Cardiac fibroblast (primary cell): ENCODE measurements at regions not wholly inside any gene's neighbourhood (a gene's known extent, or its start where the extent isn't known, plus 50 kb on each side); places are given as distances from the start of the nearest gene placed in this dataset.

Source experiments
- DNase-seq, 2 donors: peaks; one replicate each; pipeline versions ENCODE4 v3.0.0 to v3.0.0-alpha.2; 2010; ENCODE audit warnings: low read depth in 2 of 2
- H3K4me3 ChIP-seq, 2 donors: replicated peaks in 1 of 2; 1 replicate in 1 of 2; 2 replicates in 1 of 2; pipeline ENCODE4 v1.5.1; 2011; ENCODE audit warnings: low read depth in 2 of 2, low read length in 2 of 2, mild to moderate bottlenecking in 2 of 2, moderate library complexity in 1 of 2
- TF ChIP-seq, protein P1 (sequence below): IDR thresholded peaks from one replicate; pipeline ENCODE4 v1.5.1; 2011; ENCODE audit warnings: low read depth, mild to moderate bottlenecking, low read length, inconsistent platforms

DNA sequence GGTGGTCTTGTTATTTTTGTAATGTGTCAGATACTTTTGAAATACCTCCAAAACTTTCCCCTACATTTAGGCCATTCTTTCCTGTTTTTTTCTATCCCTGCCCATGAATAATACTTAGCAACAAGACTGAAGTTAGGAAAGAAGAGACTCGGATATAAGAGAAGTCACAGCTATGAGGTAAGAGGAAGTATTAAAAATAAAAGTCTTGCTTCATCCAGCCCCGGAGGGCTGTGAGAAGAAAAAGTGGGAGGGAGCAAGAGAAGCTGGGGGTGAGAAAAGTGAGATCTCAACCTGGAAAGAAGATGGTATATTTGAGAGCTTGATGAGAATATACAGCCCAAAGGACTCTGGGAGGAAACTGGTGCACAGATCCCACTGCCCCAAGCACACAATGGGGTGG lies 213.5 kb upstream of the CDIN1 start:
- TF ChIP-seq, protein P1, sequence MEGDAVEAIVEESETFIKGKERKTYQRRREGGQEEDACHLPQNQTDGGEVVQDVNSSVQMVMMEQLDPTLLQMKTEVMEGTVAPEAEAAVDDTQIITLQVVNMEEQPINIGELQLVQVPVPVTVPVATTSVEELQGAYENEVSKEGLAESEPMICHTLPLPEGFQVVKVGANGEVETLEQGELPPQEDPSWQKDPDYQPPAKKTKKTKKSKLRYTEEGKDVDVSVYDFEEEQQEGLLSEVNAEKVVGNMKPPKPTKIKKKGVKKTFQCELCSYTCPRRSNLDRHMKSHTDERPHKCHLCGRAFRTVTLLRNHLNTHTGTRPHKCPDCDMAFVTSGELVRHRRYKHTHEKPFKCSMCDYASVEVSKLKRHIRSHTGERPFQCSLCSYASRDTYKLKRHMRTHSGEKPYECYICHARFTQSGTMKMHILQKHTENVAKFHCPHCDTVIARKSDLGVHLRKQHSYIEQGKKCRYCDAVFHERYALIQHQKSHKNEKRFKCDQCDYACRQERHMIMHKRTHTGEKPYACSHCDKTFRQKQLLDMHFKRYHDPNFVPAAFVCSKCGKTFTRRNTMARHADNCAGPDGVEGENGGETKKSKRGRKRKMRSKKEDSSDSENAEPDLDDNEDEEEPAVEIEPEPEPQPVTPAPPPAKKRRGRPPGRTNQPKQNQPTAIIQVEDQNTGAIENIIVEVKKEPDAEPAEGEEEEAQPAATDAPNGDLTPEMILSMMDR: no peak
- DNase-seq: peak; percentile 57 to 63
- no peak overlapping the region for H3K4me3 ChIP-seq

DNA sequence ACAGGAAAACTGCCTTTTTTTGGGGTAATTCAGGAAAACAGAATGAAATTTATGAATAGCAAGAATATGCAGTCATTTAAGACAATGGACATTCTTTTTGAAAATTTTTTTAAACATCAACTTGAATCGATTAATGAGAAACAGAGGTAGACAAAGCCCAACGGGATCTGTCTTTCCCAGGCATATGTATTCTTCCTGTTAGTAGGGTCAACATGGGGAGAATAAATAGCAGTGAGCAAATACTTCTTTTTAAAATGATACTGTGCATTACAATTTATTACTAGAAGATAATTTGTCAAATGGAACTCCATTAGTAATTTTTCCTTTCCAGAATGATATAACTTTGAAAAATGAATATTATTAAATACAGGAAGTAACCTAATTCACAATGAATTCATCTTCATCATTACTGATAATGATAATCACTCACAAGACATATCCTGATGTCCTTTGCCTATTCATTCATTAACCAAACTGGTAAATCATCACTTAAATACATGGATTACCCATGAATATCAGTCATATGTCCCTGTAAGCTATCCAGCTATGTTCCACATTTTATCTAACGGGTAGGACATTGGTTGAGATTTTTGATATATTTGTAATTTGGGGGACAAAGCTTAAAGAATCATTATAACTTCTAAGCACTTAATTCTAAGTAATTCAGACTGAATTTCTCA lies 209.2 kb upstream of the CDIN1 start:
- TF ChIP-seq, protein P1: no peak
- no peak overlapping the region for H3K4me3 ChIP-seq
- no peak for DNase-seq

DNA sequence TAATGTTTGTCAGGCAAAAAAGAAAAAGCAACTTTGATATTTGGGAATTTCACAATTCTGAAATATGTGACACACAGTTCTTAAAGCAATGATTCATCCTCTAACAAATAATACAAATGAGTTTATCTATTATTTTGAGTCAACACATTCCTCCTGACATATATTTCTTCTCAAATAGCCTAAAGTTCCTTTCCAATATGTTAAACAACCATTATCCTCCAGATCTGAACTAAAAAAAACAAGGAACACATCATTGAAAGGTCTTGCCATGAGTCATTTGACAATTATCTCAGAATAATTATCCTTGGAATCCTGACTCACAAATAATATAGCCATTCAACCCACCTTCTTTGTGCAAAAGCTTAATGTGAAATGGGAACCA lies 208.7 kb upstream of the CDIN1 start:
- DNase-seq: peak; percentile 59 to 72
- H3K4me3 ChIP-seq: no peak overlapping the region
- TF ChIP-seq, protein P1: no peak

DNA sequence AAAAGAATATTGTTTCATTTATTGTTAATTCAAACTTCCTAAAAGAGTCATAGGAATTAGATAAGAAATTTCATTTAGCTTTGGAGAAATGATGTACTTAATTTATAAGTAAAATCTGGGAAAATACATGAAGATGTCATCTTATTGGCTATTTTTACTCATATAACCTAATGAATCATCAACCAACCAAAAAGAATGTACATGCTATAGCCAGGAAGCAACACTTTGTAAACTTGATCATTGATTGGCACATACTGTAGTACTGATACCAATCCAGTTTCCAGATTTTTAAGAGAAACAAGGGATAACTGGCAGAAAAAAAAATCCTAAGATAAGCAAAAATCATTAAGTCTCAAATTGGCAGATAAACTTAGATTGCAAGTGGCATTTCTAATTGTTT lies 207.9 kb upstream of the CDIN1 start:
- no peak overlapping the region for H3K4me3 ChIP-seq
- peak in 1 of 2 donors; percentile 34 for DNase-seq
- TF ChIP-seq, protein P1: no peak

DNA sequence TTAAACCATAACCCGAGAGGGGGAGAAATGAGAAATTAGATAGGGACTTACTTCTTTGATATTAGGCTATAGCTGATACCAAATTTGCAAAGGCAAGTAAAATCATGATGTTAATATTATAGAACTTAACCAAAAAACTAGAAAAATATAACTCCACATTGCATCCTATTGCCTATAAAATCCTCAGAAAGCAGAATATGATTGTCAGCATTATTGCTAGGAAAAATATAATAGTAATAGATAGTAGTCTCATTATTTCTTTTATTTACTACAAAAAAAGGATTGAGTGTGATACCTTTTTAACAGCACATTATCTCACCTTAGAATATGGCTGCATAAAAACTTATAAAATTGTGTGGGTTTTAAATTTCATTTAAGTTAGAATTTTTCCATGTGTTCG lies 206.5 kb upstream of the CDIN1 start:
- no peak for DNase-seq
- H3K4me3 ChIP-seq: no peak overlapping the region
- TF ChIP-seq, protein P1: no peak

DNA sequence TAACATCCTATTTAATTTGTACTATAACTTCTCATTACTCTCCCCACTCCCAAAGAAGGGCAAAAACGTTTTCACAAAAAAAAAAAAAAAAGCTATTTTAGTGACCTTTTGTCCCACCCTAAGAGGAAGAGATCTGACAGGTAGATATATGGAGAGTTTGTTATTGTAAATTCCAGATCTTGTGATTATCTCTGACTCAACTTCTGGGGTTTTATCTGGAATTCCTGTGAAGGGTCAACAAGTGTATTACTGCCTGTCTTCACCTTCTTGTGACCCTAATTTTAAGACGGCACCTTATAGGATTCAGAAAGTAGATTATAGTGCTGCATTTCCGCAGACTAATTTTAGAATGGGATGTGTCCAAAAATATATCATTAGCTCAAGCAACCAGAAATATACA lies 205.9 kb upstream of the CDIN1 start:
- TF ChIP-seq, protein P1: no peak
- no peak for DNase-seq
- no peak overlapping the region for H3K4me3 ChIP-seq

DNA sequence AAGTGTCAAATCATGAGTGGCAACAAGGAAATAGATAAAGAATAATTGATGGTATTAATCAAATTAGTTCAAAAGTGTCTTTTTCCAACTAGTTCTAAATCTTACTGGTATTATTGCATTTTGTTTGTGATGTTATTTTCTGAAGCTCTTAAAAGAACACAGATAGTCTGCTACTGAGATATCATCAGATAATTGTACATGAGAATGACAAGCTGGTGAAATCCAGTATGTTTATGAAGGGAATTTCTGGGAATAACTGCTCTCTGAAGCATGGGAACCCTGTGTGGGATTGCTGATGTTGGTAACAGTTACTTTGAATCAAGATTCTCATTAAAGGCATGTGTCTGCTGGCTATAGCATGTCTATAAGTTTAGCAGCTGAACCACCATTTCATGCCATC lies 190.3 kb upstream of the CDIN1 start:
- DNase-seq: no peak
- H3K4me3 ChIP-seq: no peak overlapping the region
- TF ChIP-seq, protein P1: no peak
